HEK293T (cell line): ENCODE measurements at regions not wholly inside any gene's neighbourhood (a gene's known extent, or its start where the extent isn't known, plus 50 kb on each side); places are given as distances from the start of the nearest gene placed in this dataset.

ENCODE experiments used
- BHLHE40 ChIP-seq: fragments of 450-650 bp; IDR thresholded peaks from 2 replicates; pipeline ENCODE4 v1.6.1; 2016; ENCODE audit warnings: mild to moderate bottlenecking, moderate library complexity, borderline replicate concordance
- CTBP1 ChIP-seq: fragments of 450-650 bp; IDR thresholded peaks from 2 replicates; pipeline ENCODE4 v1.6.1; 2016; ENCODE audit warnings: borderline replicate concordance
- ELF4 ChIP-seq: fragments of 450-650 bp; IDR thresholded peaks from 2 replicates; pipeline ENCODE4 v1.6.1; 2017; ENCODE audit warnings: antibody characterized with exemption
- FOXA1 ChIP-seq: fragments of 450-650 bp; IDR thresholded peaks from 2 replicates; pipeline ENCODE4 v1.6.1; 2016; ENCODE audit warnings: mild to moderate bottlenecking
- FOXK2 ChIP-seq: fragments of 450-650 bp; IDR thresholded peaks from 2 replicates; pipeline ENCODE4 v1.6.1; 2016; ENCODE audit warnings: mild to moderate bottlenecking
- FOXM1 ChIP-seq: fragments of 450-650 bp; IDR thresholded peaks from 2 replicates; pipeline ENCODE4 v1.6.1; 2017; ENCODE audit warnings: mild to moderate bottlenecking, borderline replicate concordance
- HDGF ChIP-seq: fragments of 450-650 bp; IDR thresholded peaks from 2 replicates; pipeline ENCODE4 v1.6.1; 2017; ENCODE audit warnings: antibody characterized with exemption, borderline replicate concordance
- LEF1 ChIP-seq: fragments of 450-650 bp; IDR thresholded peaks from 2 replicates; pipeline ENCODE4 v1.6.1; 2017; ENCODE audit warnings: mild to moderate bottlenecking, borderline replicate concordance
- NFRKB ChIP-seq: fragments of 450-650 bp; IDR thresholded peaks from 2 replicates; pipeline ENCODE4 v1.6.1; 2016; ENCODE audit warnings: mild to moderate bottlenecking, moderate library complexity
- SP1 ChIP-seq: fragments of 450-650 bp; IDR thresholded peaks from 2 replicates; pipeline ENCODE4 v1.6.1; 2017
- TARDBP ChIP-seq: fragments of 450-650 bp; IDR thresholded peaks from 2 replicates; pipeline ENCODE4 v1.6.1; 2016
- ZNF384 ChIP-seq: fragments of 450-650 bp; IDR thresholded peaks from 2 replicates; pipeline ENCODE4 v1.6.1; 2016
- TF ChIP-seq, protein P1 (sequence below): fragments of 450-650 bp; IDR thresholded peaks from 2 replicates; pipeline ENCODE4 v1.6.1; 2016

DNA sequence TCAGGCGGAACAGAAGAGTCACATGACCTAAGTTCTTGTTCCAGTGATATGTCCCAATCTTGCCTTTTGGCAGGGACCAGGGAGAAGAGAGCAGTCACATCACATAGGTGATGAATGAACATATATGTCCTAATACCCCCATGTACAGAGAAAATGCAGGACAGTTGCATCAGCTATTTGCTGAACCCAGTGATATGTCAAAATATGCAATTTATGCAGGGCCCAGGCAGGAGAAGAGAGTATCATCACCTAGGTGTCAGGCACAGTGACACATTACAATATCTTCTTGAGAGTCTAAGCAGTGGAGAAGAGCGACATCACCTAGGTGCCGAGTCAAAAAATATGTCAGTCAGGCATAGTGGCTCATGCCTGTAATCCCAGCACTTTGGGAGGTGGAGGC, 139.9 kb downstream of the ZNF675 start:
- TF ChIP-seq ZNF384 (no peak), ELF4 (no peak), TARDBP (no peak), BHLHE40 (no peak), FOXA1 (no peak), CTBP1 (no peak), SP1 (no peak), HDGF (no peak), FOXM1 (no peak), NFRKB (no peak), FOXK2 (no peak), LEF1 (no peak)
- TF ChIP-seq, protein P1, sequence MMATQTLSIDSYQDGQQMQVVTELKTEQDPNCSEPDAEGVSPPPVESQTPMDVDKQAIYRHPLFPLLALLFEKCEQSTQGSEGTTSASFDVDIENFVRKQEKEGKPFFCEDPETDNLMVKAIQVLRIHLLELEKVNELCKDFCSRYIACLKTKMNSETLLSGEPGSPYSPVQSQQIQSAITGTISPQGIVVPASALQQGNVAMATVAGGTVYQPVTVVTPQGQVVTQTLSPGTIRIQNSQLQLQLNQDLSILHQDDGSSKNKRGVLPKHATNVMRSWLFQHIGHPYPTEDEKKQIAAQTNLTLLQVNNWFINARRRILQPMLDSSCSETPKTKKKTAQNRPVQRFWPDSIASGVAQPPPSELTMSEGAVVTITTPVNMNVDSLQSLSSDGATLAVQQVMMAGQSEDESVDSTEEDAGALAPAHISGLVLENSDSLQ = no peak
